Epithelial cell of proximal tubule (primary cell): ENCODE measurements at regions not wholly inside any gene's neighbourhood (a gene's known extent, or its start where the extent isn't known, plus 50 kb on each side); places are given as distances from the start of the nearest gene placed in this dataset.

ENCODE experiments used
- DNase-seq: peaks from one replicate; pipeline ENCODE4 v3.0.0-alpha.2; 2011; ENCODE audit warnings: low read depth
- H3K4me3 ChIP-seq: 2 replicates; pipeline ENCODE4 v1.5.1; 2011; ENCODE audit warnings: low read depth, mild to moderate bottlenecking, low read length
- TF ChIP-seq, protein P1 (sequence below): conservative IDR thresholded peaks from 2 replicates; pipeline ENCODE4 v1.5.1; 2012; ENCODE audit warnings: low read depth, mild to moderate bottlenecking, low read length

DNA sequence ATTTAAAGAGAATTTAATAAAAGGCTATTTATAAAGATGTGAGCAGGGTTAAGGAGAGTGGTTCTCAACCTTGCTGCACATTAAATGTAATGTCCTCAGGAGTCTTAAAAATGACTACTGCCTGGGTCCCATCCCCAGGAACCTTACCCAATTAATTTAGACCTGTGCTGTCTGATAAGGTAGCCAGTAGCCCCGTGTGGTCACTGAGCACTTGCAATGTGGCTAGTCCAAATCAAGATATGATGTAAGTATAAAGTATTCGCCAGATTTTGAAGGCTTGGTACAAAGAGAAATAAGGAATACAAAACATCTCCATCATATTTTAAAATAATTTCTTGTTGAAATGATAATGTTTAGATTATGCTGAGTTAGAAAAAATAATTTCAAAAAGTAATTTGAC is 343.3 kb upstream of the PPP2R3A start:
- TF ChIP-seq, protein P1, sequence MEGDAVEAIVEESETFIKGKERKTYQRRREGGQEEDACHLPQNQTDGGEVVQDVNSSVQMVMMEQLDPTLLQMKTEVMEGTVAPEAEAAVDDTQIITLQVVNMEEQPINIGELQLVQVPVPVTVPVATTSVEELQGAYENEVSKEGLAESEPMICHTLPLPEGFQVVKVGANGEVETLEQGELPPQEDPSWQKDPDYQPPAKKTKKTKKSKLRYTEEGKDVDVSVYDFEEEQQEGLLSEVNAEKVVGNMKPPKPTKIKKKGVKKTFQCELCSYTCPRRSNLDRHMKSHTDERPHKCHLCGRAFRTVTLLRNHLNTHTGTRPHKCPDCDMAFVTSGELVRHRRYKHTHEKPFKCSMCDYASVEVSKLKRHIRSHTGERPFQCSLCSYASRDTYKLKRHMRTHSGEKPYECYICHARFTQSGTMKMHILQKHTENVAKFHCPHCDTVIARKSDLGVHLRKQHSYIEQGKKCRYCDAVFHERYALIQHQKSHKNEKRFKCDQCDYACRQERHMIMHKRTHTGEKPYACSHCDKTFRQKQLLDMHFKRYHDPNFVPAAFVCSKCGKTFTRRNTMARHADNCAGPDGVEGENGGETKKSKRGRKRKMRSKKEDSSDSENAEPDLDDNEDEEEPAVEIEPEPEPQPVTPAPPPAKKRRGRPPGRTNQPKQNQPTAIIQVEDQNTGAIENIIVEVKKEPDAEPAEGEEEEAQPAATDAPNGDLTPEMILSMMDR = no peak
- no peak for DNase-seq
- H3K4me3 ChIP-seq = no peak overlapping the region

DNA sequence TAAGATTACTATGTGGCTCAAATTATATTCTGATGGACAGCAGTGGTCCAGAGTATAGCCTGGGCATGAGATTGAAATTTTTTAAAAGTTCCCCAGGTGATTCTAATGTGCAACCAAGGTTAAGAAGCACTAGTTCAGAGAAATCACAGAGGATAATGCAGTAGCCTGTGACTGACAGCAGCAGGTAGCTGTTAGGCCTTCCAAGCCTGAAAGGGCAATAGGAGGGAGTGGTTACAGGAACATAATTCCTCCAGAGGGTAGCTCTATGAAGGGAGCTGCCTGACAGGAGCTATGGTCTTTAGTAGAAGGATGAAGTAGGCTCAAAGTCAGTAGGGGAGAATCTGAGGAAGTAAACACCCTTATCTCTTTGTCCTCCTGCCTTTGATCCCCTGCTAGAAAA is 342.9 kb upstream of the PPP2R3A start:
- no peak overlapping the region for H3K4me3 ChIP-seq
- no peak for DNase-seq
- TF ChIP-seq, protein P1 = no peak

DNA sequence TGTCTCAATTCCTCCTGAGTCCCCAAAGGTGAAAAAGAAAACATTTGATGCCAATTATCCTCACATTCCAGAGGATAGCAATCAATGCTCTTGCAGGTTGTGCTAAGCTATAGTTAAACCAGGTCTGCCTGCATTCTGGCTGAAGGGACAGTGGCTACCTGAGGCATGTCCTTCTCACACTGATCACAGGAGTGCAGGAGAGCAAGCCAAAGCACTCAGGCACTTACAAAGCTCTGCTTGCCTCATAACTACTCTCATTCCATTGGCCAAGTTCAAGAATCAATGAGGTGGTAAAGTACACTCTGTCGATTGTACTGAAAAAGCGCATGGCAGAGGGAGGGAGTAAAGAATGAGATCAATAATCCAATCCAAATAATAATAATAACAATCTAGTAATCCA is 342.0 kb upstream of the PPP2R3A start:
- DNase-seq = no peak
- TF ChIP-seq, protein P1 = no peak
- H3K4me3 ChIP-seq = no peak overlapping the region

DNA sequence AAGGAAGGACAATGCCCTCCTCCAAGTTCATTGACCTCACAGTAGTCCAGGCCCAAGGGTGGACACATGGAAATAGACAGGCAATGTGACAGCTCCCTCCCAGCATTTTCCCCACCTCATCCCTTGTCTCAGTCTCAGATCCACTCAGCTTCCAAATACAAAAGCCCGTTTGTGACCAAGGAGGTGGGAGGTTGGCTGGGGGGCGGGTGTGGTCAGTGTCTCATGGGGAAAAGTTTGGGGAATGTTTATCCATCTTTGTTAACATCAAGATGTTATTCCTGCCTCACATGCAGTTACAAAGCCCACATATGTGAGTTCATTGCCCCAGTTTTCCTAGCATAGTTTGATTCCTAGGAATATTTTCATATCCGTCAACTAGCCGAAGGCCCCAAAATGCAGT is 338.5 kb upstream of the PPP2R3A start:
- TF ChIP-seq, protein P1 = no peak
- H3K4me3 ChIP-seq = no peak overlapping the region
- no peak for DNase-seq

DNA sequence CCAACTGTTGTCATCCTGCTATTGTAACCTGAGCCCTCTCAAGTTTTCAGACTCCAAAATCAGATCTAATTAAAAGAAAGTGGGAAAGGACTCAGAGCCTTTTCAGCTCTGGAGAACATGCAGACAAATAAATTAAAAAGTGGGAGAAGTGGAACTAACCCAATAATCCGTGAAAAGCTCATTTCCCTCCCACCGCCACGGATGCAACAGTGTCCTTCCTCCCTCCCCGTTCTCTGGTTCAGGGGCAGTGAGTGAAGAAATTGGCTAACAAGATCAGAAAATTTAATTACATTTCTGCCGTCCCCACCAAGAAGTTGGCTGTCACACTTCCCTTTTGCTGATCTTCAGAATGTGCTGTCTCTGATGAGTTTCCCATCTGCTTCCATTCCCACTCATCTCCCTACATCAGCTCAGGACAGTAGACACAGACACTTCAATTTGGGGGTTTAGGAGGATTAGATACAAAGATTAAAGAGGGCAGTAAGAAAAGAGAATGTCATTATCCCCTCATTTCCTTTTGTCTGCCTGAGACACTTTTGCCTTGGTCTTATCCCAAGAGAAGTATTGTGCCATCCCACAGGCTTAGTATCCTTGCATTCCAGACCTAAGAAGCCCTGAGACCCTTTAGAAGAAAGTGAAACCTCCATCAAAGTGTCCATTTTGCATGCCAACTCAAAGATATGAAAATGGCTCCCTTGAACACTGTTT is 335.7 kb upstream of the PPP2R3A start:
- H3K4me3 ChIP-seq = no peak overlapping the region
- TF ChIP-seq, protein P1 = no peak
- no peak for DNase-seq

DNA sequence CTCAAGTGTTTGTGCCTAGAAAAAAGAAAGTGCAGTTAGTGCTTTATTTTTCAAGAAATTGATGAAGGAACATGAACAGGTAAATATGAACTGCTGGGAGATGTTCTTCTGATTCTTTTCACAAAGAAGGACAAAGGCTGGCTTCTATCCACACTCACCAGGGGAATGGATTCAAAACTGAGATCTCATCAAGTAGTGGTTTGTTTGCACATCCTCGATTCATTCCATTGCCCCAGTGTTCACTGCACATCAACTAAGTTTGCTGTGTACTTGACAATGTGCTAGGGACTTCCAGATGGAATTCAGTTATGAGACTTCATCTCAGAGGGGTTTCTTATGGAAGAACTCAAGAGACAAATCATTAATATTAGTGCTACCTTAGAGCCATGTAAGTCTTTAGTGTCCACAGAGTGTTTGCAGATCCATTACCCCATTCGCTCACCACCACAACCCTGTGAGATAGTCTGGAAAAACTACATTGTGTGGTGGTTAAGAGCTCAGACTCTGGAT is 332.9 kb upstream of the PPP2R3A start:
- TF ChIP-seq, protein P1 = no peak
- no peak for DNase-seq
- H3K4me3 ChIP-seq = no peak overlapping the region

DNA sequence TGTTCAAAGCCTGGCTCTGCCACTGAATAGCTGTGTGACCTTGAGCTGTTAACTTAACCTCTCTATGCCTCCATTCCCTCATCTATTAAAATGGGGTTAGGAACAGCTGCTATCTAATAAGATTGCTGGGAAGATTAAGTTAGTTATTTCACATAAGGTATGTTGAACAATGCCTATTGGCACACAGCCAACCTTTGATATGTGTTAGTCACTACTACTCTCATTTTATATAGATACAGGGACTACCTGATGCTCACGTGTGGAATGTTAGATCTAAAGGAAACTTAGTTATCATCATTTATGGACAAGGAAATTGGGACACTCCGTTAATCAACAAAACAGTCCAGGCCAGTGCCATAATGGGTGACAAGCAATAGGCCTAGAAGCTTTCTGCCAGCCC is 332.4 kb upstream of the PPP2R3A start:
- DNase-seq = no peak
- TF ChIP-seq, protein P1 = no peak
- H3K4me3 ChIP-seq = no peak overlapping the region
